ENCODE measurements at regions not wholly inside any gene's neighbourhood (a gene's known extent, or its start where the extent isn't known, plus 50 kb on each side); places are given as distances from the start of the nearest gene placed in this dataset.

- TF ChIP-seq CEBPB (IDR thresholded peaks at IDR 0.05): no peak
- TF ChIP-seq CREB1 (IDR thresholded peaks at IDR 0.05; ENCODE audit: low read depth): no peak
- no peak for TF ChIP-seq MAX (IDR thresholded peaks at IDR 0.05)
- TF ChIP-seq YY1 (IDR thresholded peaks at IDR 0.05; ENCODE audit: low read depth): no peak
- no peak for TF ChIP-seq EGR1 (IDR thresholded peaks at IDR 0.05)
- TF ChIP-seq EP300 (IDR thresholded peaks at IDR 0.05; ENCODE audit: borderline replicate concordance): no peak
- TF ChIP-seq TCF12 (IDR thresholded peaks at IDR 0.05; ENCODE audit: low read depth): no peak
- no peak for TF ChIP-seq RAD21 (IDR thresholded peaks at IDR 0.05; ENCODE audit: low read depth)
- no peak for TF ChIP-seq TAF1 (IDR thresholded peaks at IDR 0.05; ENCODE audit: low read depth)
- TF ChIP-seq TEAD4 (IDR thresholded peaks at IDR 0.05): no peak
- no peak for TF ChIP-seq FOXM1 (IDR thresholded peaks at IDR 0.05; ENCODE audit: borderline replicate concordance, low read depth)
- TF ChIP-seq REST (IDR thresholded peaks at IDR 0.05; ENCODE audit: low read depth): no peak
- no peak for TF ChIP-seq ZBTB7A (IDR thresholded peaks at IDR 0.05; ENCODE audit: low read depth)
These were observed 69.7 kb upstream of the ITPRID1 start for GRCh38 chr7:31444196-31444595.
